Astrocyte (in vitro differentiated cells and primary cell): ENCODE measurements at regions not wholly inside any gene's neighbourhood (a gene's known extent, or its start where the extent isn't known, plus 50 kb on each side); places are given as distances from the start of the nearest gene placed in this dataset.

Source experiments
- CTCF ChIP-seq: IDR thresholded peaks from 2 replicates; pipeline ENCODE4 v1.5.1; 2011; ENCODE audit warnings: low read depth, mild to moderate bottlenecking, inconsistent platforms, low read length, moderate library complexity; ENCODE audit not compliant: insufficient read depth
- EZH2 ChIP-seq: IDR thresholded peaks from 2 replicates; pipeline ENCODE4 v1.6.1; 2012; ENCODE audit warnings: mild to moderate bottlenecking, low read length, inconsistent platforms; ENCODE audit not compliant: insufficient read depth

GRCh38 chr6:15822835-15823234 lies 160.0 kb upstream of the DTNBP1 start:
- no peak for TF ChIP-seq EZH2
- TF ChIP-seq CTCF, result no peak
